Sigmoid colon (tissue), 6 donors: ENCODE measurements at regions not wholly inside any gene's neighbourhood (a gene's known extent, or its start where the extent isn't known, plus 50 kb on each side); places are given as distances from the start of the nearest gene placed in this dataset.

Source experiments
- DNase-seq: peaks from one replicate; pipeline ENCODE4 v3.0.0-alpha.2; 2019
- H3K27ac ChIP-seq, 4 donors: fragments of 200-600 bp; sonication (generic); one replicate each; pipeline ENCODE4 v1.5.1; 2016 to 2019; ENCODE audit warnings: mild to moderate bottlenecking in 1 of 4
- H3K27me3 ChIP-seq, 3 donors: fragments of 200-600 bp; sonication (generic); one replicate each; pipeline ENCODE4 v1.5.1; 2019; ENCODE audit warnings: mild to moderate bottlenecking in 1 of 3
- H3K36me3 ChIP-seq, 4 donors: fragments of 200-600 bp; sonication (generic); one replicate each; pipeline ENCODE4 v1.5.1; 2016 to 2019
- H3K4me1 ChIP-seq, 4 donors: fragments of 200-600 bp; sonication (generic); one replicate each; pipeline ENCODE4 v1.5.1; 2017 to 2019
- H3K4me3 ChIP-seq, 4 donors: fragments of 200-600 bp; sonication (generic); one replicate each; pipeline ENCODE4 v1.5.1; 2017 to 2019; ENCODE audit warnings: mild to moderate bottlenecking in 2 of 4, moderate library complexity in 1 of 4
- H3K9me3 ChIP-seq, 4 donors: fragments of 200-600 bp in 3 of 4; sonication (generic) in 3 of 4; one replicate each; pipeline versions ENCODE4 v1.5.1 to v1.6.1; 2013 to 2019
- EP300 ChIP-seq, 4 donors: sonication (generic); formaldehyde crosslinking; IDR thresholded peaks; one replicate each; pipeline ENCODE4 v1.6.1; 2017; ENCODE audit warnings: antibody characterized with exemption in 4 of 4
- POLR2A ChIP-seq, 2 donors: fragments of 450-650 bp; IDR thresholded peaks; one replicate each; pipeline ENCODE4 v1.6.1; 2016; ENCODE audit warnings: antibody characterized with exemption in 2 of 2, mild to moderate bottlenecking in 2 of 2, moderate library complexity in 2 of 2
- POLR2AphosphoS5 ChIP-seq, 4 donors: sonication (generic); formaldehyde crosslinking; IDR thresholded peaks; one replicate each; pipeline ENCODE4 v1.6.1; 2017; ENCODE audit warnings: antibody characterized with exemption in 4 of 4
- WGBS, 2 donors: extraction: QIAGEN DNeasy Blood & Tissue Kit; methylation state at CpG; one replicate each; pipeline ENCODE4 v1.1.7; 2013; 5-methylcytosine and 5-hydroxymethylcytosine counted together
- intact Hi-C: fragments of 100-400 bp; cut with DNase I; formaldehyde crosslinking; loops from one replicate; pipeline ENCODE4 v1.15.1; 2023
- TF ChIP-seq, protein P1 (sequence below), 4 experiments: fragments of 450-650 bp in 3 of 4; fragments of 200-600 bp in 1 of 4; IDR thresholded peaks; one replicate each; pipeline ENCODE4 v1.5.1; 2016 to 2019; ENCODE audit warnings: antibody characterized with exemption in 4 of 4, mild to moderate bottlenecking in 3 of 4, moderate library complexity in 2 of 4
- donor health status: healthy with polysubstance abuse.
- donor health status: healthy.

DNA sequence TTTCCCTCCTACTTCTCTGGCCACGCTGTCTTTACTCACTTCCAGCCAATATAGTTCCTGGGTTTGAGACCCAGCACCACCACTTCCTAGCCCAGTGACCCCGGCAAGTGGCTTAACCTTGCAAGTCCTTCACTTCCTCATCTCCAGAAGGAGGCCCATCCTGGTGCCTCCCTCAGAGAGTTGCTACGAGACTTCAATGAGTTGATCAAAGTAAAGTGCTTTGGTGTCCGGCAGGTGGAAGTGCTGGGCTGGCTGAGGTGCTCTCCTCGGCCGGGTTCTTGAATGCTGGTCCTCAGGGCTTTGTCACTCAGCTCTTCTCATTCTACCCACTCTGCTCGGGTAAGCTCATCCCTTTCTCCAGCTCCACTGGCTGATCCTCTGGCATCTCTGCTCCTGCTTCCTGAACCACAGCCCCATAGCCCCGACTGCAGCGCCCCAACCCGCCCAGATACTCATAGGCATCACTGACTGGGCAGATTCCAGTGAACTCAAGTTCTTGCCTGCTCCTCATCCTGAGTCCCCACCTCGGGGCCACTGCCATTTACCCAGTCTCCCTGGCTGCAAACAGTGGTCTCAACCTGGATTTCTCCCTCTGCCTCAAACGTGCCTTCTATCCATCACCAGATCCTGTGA is 75.8 kb upstream of the WNT4 start:
- TF ChIP-seq POLR2A (IDR thresholded peaks at IDR 0.05) = no peak
- TF ChIP-seq POLR2AphosphoS5 (IDR thresholded peaks at IDR 0.05) = no peak
- TF ChIP-seq, protein P1, sequence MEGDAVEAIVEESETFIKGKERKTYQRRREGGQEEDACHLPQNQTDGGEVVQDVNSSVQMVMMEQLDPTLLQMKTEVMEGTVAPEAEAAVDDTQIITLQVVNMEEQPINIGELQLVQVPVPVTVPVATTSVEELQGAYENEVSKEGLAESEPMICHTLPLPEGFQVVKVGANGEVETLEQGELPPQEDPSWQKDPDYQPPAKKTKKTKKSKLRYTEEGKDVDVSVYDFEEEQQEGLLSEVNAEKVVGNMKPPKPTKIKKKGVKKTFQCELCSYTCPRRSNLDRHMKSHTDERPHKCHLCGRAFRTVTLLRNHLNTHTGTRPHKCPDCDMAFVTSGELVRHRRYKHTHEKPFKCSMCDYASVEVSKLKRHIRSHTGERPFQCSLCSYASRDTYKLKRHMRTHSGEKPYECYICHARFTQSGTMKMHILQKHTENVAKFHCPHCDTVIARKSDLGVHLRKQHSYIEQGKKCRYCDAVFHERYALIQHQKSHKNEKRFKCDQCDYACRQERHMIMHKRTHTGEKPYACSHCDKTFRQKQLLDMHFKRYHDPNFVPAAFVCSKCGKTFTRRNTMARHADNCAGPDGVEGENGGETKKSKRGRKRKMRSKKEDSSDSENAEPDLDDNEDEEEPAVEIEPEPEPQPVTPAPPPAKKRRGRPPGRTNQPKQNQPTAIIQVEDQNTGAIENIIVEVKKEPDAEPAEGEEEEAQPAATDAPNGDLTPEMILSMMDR (IDR thresholded peaks at IDR 0.05) = no peak
- TF ChIP-seq EP300 (IDR thresholded peaks at IDR 0.05) = no peak
- peaks cover 0 to 6% (median 0%) of the 10 kb centered on the region in 3 donors for H3K27me3 ChIP-seq
- no peaks in the 10 kb centered on the region for H3K36me3 ChIP-seq
- intact Hi-C loops = no loop called here
- WGBS, 2 donors = 85 to 87% methylated on average over 12 of the region's 12 CpGs
- peak; percentile 52 for DNase-seq
- no peak overlapping the region for H3K27ac ChIP-seq
- no peak overlapping the region for H3K4me3 ChIP-seq
- no peaks in the 10 kb centered on the region for H3K9me3 ChIP-seq
- no peaks in the 10 kb centered on the region for H3K4me1 ChIP-seq

DNA sequence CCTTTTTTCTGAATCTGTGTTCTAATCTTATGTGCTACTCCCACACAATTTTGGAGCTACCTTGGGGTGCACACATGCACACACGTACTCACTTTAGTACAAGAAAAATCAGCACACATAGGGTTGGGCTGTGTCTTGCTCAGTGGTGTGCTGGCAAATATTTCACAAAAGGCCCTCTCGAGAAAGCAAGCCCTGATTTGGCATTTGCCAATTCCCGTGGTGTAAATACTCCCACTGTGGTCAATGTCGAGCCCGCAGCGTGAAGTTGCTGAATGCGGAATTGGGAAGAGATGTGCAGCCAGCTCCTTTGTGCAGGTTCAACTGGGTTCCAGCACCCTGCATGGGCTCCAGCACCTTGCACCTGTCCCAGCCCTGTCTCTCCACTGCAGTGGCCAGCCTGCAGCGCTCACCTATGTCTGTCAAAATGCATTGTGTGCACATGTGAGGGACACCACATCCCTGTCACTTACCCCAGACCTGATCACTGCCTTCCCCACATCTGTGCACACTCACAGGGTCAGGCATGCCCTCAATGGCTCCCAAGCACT is 78.4 kb upstream of the WNT4 start:
- no peak overlapping the region for H3K4me3 ChIP-seq
- no peaks in the 10 kb centered on the region for H3K36me3 ChIP-seq
- DNase-seq = peak; percentile 11
- no peaks in the 10 kb centered on the region for H3K4me1 ChIP-seq
- intact Hi-C loops = no loop called here
- WGBS, 2 donors = 95% methylated on average over 8 of the region's 8 CpGs
- H3K9me3 ChIP-seq = no peaks in the 10 kb centered on the region
- TF ChIP-seq, protein P1 (IDR thresholded peaks at IDR 0.05) = no peak
- TF ChIP-seq POLR2A (IDR thresholded peaks at IDR 0.05) (no peak), EP300 (IDR thresholded peaks at IDR 0.05) (no peak), POLR2AphosphoS5 (IDR thresholded peaks at IDR 0.05) (no peak)
- no peak overlapping the region for H3K27ac ChIP-seq
- peaks cover 0 to 6% (median 0%) of the 10 kb centered on the region in 3 donors for H3K27me3 ChIP-seq

DNA sequence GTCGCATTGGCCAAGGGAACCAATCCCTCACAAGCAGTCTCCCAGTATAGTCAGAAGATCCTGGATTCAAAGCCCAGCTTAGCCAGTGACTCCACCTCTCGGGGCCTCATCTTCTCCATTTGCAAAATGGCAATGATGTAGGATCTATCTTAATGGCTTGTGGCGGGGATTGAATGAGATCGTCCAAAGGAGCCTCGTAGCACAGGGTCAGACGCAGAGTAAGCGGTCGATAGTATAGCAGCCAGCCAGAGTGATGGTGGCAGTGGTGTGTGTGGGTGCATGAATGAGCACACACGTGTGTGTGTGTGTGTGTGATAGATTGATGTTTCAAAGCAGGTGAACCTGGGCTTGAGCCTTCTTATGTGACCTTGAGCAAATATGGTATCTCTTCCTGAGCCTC is 79.8 kb upstream of the WNT4 start:
- no peaks in the 10 kb centered on the region for H3K9me3 ChIP-seq
- no peak overlapping the region for H3K4me3 ChIP-seq
- H3K27me3 ChIP-seq = peaks cover 0 to 6% (median 0%) of the 10 kb centered on the region in 3 donors
- H3K27ac ChIP-seq = no peak overlapping the region
- 78 to 79% methylated on average over 9 of the region's 9 CpGs for WGBS, 2 donors
- intact Hi-C loops = no loop called here
- H3K4me1 ChIP-seq = no peaks in the 10 kb centered on the region
- no peak for TF ChIP-seq POLR2A (IDR thresholded peaks at IDR 0.05)
- TF ChIP-seq, protein P1 (IDR thresholded peaks at IDR 0.05) = no peak
- no peak for TF ChIP-seq EP300 (IDR thresholded peaks at IDR 0.05)
- no peak for TF ChIP-seq POLR2AphosphoS5 (IDR thresholded peaks at IDR 0.05)
- peak; percentile 6 for DNase-seq
- H3K36me3 ChIP-seq = no peaks in the 10 kb centered on the region

DNA sequence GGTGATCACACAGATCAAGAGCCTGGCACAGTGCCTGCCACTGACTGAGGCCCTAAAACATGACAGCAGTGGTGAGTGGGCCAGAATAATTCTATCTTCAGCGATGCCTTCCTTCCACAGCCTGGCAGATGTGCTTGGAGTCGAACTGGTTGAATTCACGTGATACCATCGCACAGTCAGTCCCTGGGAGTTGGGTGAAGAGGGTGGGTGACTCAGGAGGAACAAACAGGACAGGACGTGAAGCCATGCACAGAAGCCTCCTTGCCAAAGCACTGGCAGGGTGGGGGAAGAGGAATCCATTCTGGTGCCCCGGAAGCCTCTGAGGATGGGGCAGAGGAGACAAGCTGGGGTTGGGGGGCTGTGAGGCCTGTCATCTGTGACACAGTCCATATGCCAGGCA is 80.3 kb upstream of the WNT4 start:
- H3K9me3 ChIP-seq = no peaks in the 10 kb centered on the region
- TF ChIP-seq, protein P1 (IDR thresholded peaks at IDR 0.05) = no peak
- TF ChIP-seq POLR2A (IDR thresholded peaks at IDR 0.05) = no peak
- TF ChIP-seq POLR2AphosphoS5 (IDR thresholded peaks at IDR 0.05) = no peak
- TF ChIP-seq EP300 (IDR thresholded peaks at IDR 0.05) = no peak
- WGBS, 2 donors = 84 to 92% methylated on average over 6 of the region's 6 CpGs
- no peak for DNase-seq
- H3K27me3 ChIP-seq = peaks cover 0 to 6% (median 0%) of the 10 kb centered on the region in 3 donors
- no peak overlapping the region for H3K4me3 ChIP-seq
- no peaks in the 10 kb centered on the region for H3K36me3 ChIP-seq
- intact Hi-C loops = no loop called here
- no peaks in the 10 kb centered on the region for H3K4me1 ChIP-seq
- H3K27ac ChIP-seq = no peak overlapping the region
